ENCODE measurements at regions not wholly inside any gene's neighbourhood (a gene's known extent, or its start where the extent isn't known, plus 50 kb on each side); places are given as distances from the start of the nearest gene placed in this dataset.

DNA sequence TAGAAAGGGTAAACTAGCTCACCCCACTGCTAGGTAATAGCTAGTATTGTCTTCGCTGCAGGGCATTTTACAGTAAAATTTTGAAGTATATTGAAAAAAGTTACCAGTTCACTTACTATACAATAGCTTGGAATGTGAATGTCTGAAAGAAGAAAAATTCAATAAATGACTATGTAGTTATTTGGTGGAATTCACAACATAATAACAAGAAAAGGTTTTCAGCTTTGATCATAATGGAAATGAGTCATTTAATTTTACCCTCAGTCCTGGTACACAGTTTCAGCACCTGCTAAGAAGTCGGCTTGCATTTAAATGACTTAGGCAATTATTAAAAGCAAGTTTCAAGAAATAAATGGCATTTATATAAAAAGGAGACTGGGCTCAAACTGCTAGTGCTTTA, 90.4 kb downstream of the NUP35 start:
- no peak for DNase-seq (ENCODE audit: extremely low spot score, unreplicated experiment)
- Mint-ChIP-seq H3K36me3 (peaks cover 5% of the 10 kb centered on the region), H3K4me1 (ENCODE audit: unreplicated experiment) (no peaks in the 10 kb centered on the region), H3K27me3 (no peaks in the 10 kb centered on the region), H3K27ac (no peak overlapping the region), H3K9me3 (peaks cover under 1% of the 10 kb centered on the region), H3K4me3 (no peak overlapping the region)
- TF ChIP-seq, protein P1, sequence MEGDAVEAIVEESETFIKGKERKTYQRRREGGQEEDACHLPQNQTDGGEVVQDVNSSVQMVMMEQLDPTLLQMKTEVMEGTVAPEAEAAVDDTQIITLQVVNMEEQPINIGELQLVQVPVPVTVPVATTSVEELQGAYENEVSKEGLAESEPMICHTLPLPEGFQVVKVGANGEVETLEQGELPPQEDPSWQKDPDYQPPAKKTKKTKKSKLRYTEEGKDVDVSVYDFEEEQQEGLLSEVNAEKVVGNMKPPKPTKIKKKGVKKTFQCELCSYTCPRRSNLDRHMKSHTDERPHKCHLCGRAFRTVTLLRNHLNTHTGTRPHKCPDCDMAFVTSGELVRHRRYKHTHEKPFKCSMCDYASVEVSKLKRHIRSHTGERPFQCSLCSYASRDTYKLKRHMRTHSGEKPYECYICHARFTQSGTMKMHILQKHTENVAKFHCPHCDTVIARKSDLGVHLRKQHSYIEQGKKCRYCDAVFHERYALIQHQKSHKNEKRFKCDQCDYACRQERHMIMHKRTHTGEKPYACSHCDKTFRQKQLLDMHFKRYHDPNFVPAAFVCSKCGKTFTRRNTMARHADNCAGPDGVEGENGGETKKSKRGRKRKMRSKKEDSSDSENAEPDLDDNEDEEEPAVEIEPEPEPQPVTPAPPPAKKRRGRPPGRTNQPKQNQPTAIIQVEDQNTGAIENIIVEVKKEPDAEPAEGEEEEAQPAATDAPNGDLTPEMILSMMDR (conservative IDR thresholded peaks at IDR 0.05): no peak

DNA sequence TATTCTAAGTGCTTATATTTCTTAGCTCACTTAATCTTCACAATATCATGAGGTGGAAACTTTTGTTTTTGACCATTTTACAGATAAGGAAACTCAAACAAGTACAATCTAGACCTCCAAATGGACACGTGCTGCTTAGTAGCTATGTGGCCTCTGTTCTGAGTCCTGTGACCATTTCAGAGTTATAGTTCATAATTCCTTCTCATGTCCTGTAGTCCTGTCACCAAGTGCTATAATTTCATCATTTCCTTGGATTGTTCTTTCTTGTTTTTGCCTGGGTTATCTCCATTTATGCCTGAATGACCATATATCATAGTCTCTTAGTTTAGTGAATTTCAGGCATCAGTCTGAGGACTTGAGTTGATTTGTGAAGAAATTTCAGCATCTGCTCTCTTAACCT, 91.7 kb downstream of the NUP35 start:
- Mint-ChIP-seq H3K4me1 (ENCODE audit: unreplicated experiment) (no peaks in the 10 kb centered on the region), H3K36me3 (no peaks in the 10 kb centered on the region), H3K4me3 (no peak overlapping the region), H3K9me3 (no peaks in the 10 kb centered on the region), H3K27me3 (no peaks in the 10 kb centered on the region), H3K27ac (no peak overlapping the region)
- DNase-seq (ENCODE audit: extremely low spot score, unreplicated experiment): no peak
- TF ChIP-seq, protein P1 (conservative IDR thresholded peaks at IDR 0.05): no peak

DNA sequence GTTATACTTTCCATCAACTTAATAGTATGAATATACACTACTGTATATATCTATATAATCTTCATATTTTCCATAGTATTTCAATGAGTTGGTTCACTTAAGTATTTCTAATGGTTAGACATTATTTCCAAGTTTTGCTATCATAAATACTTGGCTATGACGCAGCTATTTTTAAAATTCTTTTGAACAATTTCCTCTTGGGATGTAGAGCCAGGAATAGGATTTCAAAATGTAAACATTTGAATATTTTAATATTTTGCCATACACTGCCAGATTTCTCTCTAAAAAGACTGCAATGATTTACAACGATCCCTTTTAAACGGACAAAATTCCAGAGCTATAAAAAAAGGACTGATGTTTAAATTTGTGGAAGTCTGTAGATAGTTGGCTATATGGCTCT, 95.6 kb downstream of the NUP35 start:
- Mint-ChIP-seq H3K27me3 (no peaks in the 10 kb centered on the region), H3K4me1 (ENCODE audit: unreplicated experiment) (no peaks in the 10 kb centered on the region), H3K36me3 (no peaks in the 10 kb centered on the region), H3K4me3 (no peak overlapping the region), H3K27ac (no peak overlapping the region), H3K9me3 (no peaks in the 10 kb centered on the region)
- no peak for DNase-seq (ENCODE audit: extremely low spot score, unreplicated experiment)
- TF ChIP-seq, protein P1 (conservative IDR thresholded peaks at IDR 0.05): no peak

DNA sequence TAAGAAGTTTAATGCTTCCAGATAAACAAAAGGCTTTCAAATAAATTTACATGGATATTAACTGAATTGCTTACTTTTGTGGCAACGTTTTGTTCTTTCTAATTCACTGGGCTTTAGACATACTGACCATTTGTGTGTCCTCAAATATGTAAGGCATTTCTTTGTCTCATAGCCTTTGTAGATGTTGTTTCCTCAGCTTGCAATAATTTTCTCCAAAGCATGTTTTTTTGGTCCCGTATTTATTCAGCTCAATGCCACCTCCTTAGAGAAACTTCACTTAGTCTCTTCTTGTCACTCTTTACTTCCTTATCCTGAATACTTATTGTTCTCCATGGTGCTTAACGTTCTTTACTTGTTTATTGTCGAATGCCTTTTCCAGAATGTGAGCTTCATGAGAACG, 98.5 kb downstream of the NUP35 start:
- TF ChIP-seq, protein P1 (conservative IDR thresholded peaks at IDR 0.05): no peak
- Mint-ChIP-seq H3K27ac (no peak overlapping the region), H3K4me1 (ENCODE audit: unreplicated experiment) (no peaks in the 10 kb centered on the region), H3K27me3 (no peaks in the 10 kb centered on the region), H3K4me3 (no peak overlapping the region), H3K9me3 (no peaks in the 10 kb centered on the region), H3K36me3 (no peaks in the 10 kb centered on the region)
- DNase-seq (ENCODE audit: extremely low spot score, unreplicated experiment): no peak

DNA sequence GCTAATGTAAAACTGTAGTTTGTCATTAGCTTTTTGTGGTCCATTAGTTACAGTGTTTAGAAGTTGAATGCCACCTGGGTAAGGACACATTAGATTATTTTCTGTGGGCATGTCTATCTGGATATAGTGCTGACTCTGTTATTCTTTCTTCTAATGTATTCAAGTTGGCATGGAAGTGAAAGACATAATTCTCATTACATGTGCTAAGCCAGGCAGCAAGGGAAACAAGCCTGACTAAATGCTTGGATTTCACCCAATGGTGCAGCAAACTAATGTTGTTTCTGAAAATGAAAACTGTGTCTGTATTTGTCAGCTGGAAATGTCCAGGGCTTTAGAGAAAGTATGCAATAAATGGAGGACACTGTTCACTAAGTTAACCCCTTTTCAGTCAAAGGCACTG, 100.7 kb downstream of the NUP35 start:
- TF ChIP-seq, protein P1 (conservative IDR thresholded peaks at IDR 0.05): no peak
- no peak overlapping the region for H3K4me3 Mint-ChIP-seq
- H3K9me3 Mint-ChIP-seq: no peaks in the 10 kb centered on the region
- H3K4me1 Mint-ChIP-seq (ENCODE audit: unreplicated experiment): no peaks in the 10 kb centered on the region
- H3K27me3 Mint-ChIP-seq: no peaks in the 10 kb centered on the region
- no peak for DNase-seq (ENCODE audit: extremely low spot score, unreplicated experiment)
- no peak overlapping the region for H3K27ac Mint-ChIP-seq
- H3K36me3 Mint-ChIP-seq: no peaks in the 10 kb centered on the region

DNA sequence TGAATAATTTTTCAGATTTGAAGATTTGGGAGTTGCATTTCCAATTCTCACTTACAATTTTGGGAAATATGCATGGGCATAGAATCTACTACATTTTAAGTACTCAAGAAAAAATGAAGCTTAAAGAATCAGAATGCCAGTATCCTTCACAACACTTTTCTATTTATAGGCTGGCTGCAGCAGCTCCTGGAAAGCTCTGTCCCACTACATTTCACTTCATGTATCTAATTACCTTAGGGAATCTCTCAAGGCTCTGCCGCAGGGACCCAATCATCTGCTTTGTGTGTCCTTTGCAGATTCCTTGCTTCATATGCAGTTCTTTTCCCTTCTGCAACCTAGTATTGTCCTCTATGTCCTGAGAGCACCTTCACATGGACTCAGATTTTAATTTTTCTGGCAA, 102.9 kb downstream of the NUP35 start:
- no peaks in the 10 kb centered on the region for H3K36me3 Mint-ChIP-seq

More for the DNA sequence above, 102.9 kb downstream of the NUP35 start:
- no peak for DNase-seq (ENCODE audit: extremely low spot score, unreplicated experiment)
- Mint-ChIP-seq H3K27ac (no peak overlapping the region), H3K27me3 (no peaks in the 10 kb centered on the region), H3K4me1 (ENCODE audit: unreplicated experiment) (no peaks in the 10 kb centered on the region), H3K4me3 (no peak overlapping the region), H3K9me3 (no peaks in the 10 kb centered on the region)
- TF ChIP-seq, protein P1 (conservative IDR thresholded peaks at IDR 0.05): no peak

All from type B pancreatic cell (in vitro differentiated cells).